Keratinocyte (primary cell): ENCODE measurements at regions not wholly inside any gene's neighbourhood (a gene's known extent, or its start where the extent isn't known, plus 50 kb on each side); places are given as distances from the start of the nearest gene placed in this dataset.

ENCODE experiments used
- DNase-seq: peaks from one replicate; pipeline ENCODE4 v3.0.0-alpha.2; 2011; ENCODE audit warnings: low read depth, missing footprints, low spot score
- FAIRE-seq: peaks from 2 replicates; lab custom pipeline; 2011; peaks lifted over from hg19 to GRCh38; lab: Jason Lieb, UNC
- H2AFZ ChIP-seq: 2 replicates; pipeline ENCODE4 v1.6.0; 2012; ENCODE audit warnings: low read length, control low read depth, inconsistent platforms; ENCODE audit not compliant: control insufficient read depth
- H3K27ac ChIP-seq: 2 replicates; pipeline ENCODE4 v1.5.1; 2011; ENCODE audit warnings: low read length; ENCODE audit not compliant: control insufficient read depth, insufficient read depth
- H3K27me3 ChIP-seq: 3 replicates; pipeline ENCODE4 v1.6.0; 2011; ENCODE audit warnings: low read length; ENCODE audit not compliant: control insufficient read depth, insufficient read depth; ENCODE audit errors: extremely low read depth
- H3K36me3 ChIP-seq, 2 experiments: 2 replicates in 1 of 2; 3 replicates in 1 of 2; pipeline ENCODE4 v1.5.1; 2011; ENCODE audit warnings: low read length in 2 of 2, mild to moderate bottlenecking in 1 of 2; ENCODE audit not compliant: control insufficient read depth in 2 of 2, insufficient read depth in 2 of 2; ENCODE audit errors: extremely low read depth in 1 of 2
- H3K4me1 ChIP-seq: 3 replicates; pipeline ENCODE4 v1.5.1; 2011; ENCODE audit warnings: low read length; ENCODE audit not compliant: control insufficient read depth, insufficient read depth; ENCODE audit errors: extremely low read depth
- H3K4me2 ChIP-seq: 3 replicates; pipeline ENCODE4 v1.6.0; 2011; ENCODE audit warnings: low read depth, low read length; ENCODE audit not compliant: control insufficient read depth, insufficient read depth; ENCODE audit errors: extremely low read depth
- H3K4me3 ChIP-seq, 3 experiments: fragments of 200-600 bp in 1 of 3; sonication (generic) in 1 of 3; 2 replicates in 2 of 3; 3 replicates in 1 of 3; pipeline ENCODE4 v1.5.1; 2011 to 2016; ENCODE audit warnings: low read length in 3 of 3, mild to moderate bottlenecking in 3 of 3, control low read depth in 2 of 3, inconsistent platforms in 1 of 3, low read depth in 1 of 3, mixed read lengths in 1 of 3, mixed run types in 1 of 3, moderate library complexity in 1 of 3; ENCODE audit not compliant: control insufficient read depth in 2 of 3, insufficient read depth in 2 of 3; ENCODE audit errors: extremely low read depth in 1 of 3
- H3K79me2 ChIP-seq: 2 replicates; pipeline ENCODE4 v1.6.0; 2012; ENCODE audit warnings: low read length; ENCODE audit not compliant: control insufficient read depth, insufficient read depth
- H3K9ac ChIP-seq: 3 replicates; pipeline ENCODE4 v1.6.0; 2011; ENCODE audit warnings: low read length; ENCODE audit not compliant: control insufficient read depth, insufficient read depth; ENCODE audit errors: extremely low read depth
- H3K9me1 ChIP-seq: 3 replicates; pipeline ENCODE4 v1.6.0; 2011; ENCODE audit warnings: low read length; ENCODE audit not compliant: control insufficient read depth, insufficient read depth; ENCODE audit errors: extremely low read depth
- H3K9me3 ChIP-seq: 2 replicates; pipeline ENCODE4 v1.5.1; 2012; ENCODE audit warnings: low read depth, low read length; ENCODE audit not compliant: control insufficient read depth
- H4K20me1 ChIP-seq: 3 replicates; pipeline ENCODE4 v1.6.0; 2011; ENCODE audit warnings: low read length; ENCODE audit not compliant: control insufficient read depth, insufficient read depth; ENCODE audit errors: extremely low read depth
- CTCF ChIP-seq, 3 experiments: IDR thresholded peaks in 1 of 3; conservative IDR thresholded peaks in 1 of 3; optimal IDR thresholded peaks in 1 of 3; 2 replicates in 2 of 3; 3 replicates in 1 of 3; pipeline versions ENCODE3 to v1.5.1; 2011; ENCODE audit warnings: low read length in 3 of 3, mild to moderate bottlenecking in 3 of 3, moderate library complexity in 2 of 3, control low read depth in 1 of 3, inconsistent platforms in 1 of 3; ENCODE audit not compliant: insufficient read depth in 2 of 3; ENCODE audit errors: extremely low read depth in 1 of 3
- EZH2 ChIP-seq: IDR thresholded peaks from one replicate; pipeline ENCODE4 v1.6.1; 2012; ENCODE audit warnings: inconsistent platforms, mild to moderate bottlenecking, low read length, moderate library complexity
- dilution Hi-C: fragments of 300-500 bp; cut with MboI; formaldehyde crosslinking; loops from one replicate; pipeline ENCODE4 v1.7.0; 2020; ENCODE audit warnings: low sequenced_read_pairs; ENCODE audit not compliant: extremely low pct_ligation_motif_present

GRCh38 chr9:88678008-88678407 lies 143.0 kb downstream of the NXNL2 start:
- Histone ChIP-seq H3K9ac (no peak overlapping the region), H3K27me3 (no peaks in the 10 kb centered on the region), H3K36me3 (no peaks in the 10 kb centered on the region), H3K4me1 (no peaks in the 10 kb centered on the region), H4K20me1 (no peaks in the 10 kb centered on the region), H3K9me1 (no peaks in the 10 kb centered on the region), H3K4me2 (no peak overlapping the region), H3K9me3 (no peaks in the 10 kb centered on the region), H2AFZ (no peak overlapping the region), H3K79me2 (no peaks in the 10 kb centered on the region), H3K4me3 (no peak overlapping the region), H3K27ac (no peak overlapping the region)
- dilution Hi-C loops, result no loop called here
- TF ChIP-seq EZH2 (no peak), CTCF (optimal IDR thresholded peaks at IDR 0.05 in 1 of 3, IDR thresholded peaks at IDR 0.05 in 1 of 3, conservative IDR thresholded peaks at IDR 0.05 in 1 of 3; ENCODE audit: extremely low read depth in 1 of 3, insufficient read depth in 2 of 3, low read length in 3 of 3) (no peak)
- no peak for FAIRE-seq
- DNase-seq, result no peak

- Histone ChIP-seq H3K36me3 (no peaks in the 10 kb centered on the region), H3K4me1 (no peaks in the 10 kb centered on the region), H3K9me1 (no peaks in the 10 kb centered on the region), H3K79me2 (no peaks in the 10 kb centered on the region), H2AFZ (no peak overlapping the region), H3K27me3 (no peaks in the 10 kb centered on the region), H3K4me3 (no peak overlapping the region), H3K9ac (no peak overlapping the region), H4K20me1 (no peaks in the 10 kb centered on the region), H3K9me3 (no peaks in the 10 kb centered on the region), H3K4me2 (no peak overlapping the region), H3K27ac (no peak overlapping the region)
- dilution Hi-C loops, result no loop called here
- no peak for FAIRE-seq
- DNase-seq, result no peak
- TF ChIP-seq EZH2, result no peak
- TF ChIP-seq CTCF (optimal IDR thresholded peaks at IDR 0.05 in 1 of 3, IDR thresholded peaks at IDR 0.05 in 1 of 3, conservative IDR thresholded peaks at IDR 0.05 in 1 of 3; ENCODE audit: extremely low read depth in 1 of 3, insufficient read depth in 2 of 3, low read length in 3 of 3), result no peak
Observed at GRCh38 chr9:88678431-88678830, 143.5 kb downstream of the NXNL2 start.
